Erythroblast (primary cell): ENCODE measurements at regions not wholly inside any gene's neighbourhood (a gene's known extent, or its start where the extent isn't known, plus 50 kb on each side); places are given as distances from the start of the nearest gene placed in this dataset.

Experiments
- GATA1 ChIP-seq: IDR thresholded peaks from 2 replicates; pipeline ENCODE4 v1.6.1; 2011; ENCODE audit warnings: low read depth, mild to moderate bottlenecking, control low read depth, low read length, moderate library complexity
- POLR2A ChIP-seq: IDR thresholded peaks from 2 replicates; pipeline ENCODE4 v1.6.1; 2011; ENCODE audit warnings: mild to moderate bottlenecking, low read length

DNA sequence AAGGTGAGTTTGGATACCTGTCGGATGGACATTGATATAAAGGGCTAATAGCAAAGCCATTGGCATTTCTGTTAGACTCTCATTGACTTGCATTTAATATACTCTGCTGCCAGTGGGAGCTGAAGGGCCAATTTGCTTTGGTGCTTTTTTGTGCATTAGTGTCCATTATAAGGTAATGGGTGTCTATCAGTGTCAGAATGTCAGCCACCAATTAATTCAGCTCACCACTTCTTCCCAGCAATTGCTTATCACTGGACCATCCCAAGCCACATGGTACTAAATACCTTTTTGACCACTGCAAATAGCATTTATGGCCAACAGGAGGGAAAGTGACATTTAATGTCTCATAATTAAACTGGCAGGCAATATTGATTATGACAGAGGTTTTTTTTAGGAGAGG is 317.8 kb downstream of the TEX29 start:
- no peak for TF ChIP-seq POLR2A
- no peak for TF ChIP-seq GATA1
